ENCODE measurements at regions not wholly inside any gene's neighbourhood (a gene's known extent, or its start where the extent isn't known, plus 50 kb on each side); places are given as distances from the start of the nearest gene placed in this dataset.
"Not testable (repeated sequence)": the region's sequence is repeated elsewhere in the genome, so short reads cannot be mapped to it uniquely, and the experiment has no call there.

DNA sequence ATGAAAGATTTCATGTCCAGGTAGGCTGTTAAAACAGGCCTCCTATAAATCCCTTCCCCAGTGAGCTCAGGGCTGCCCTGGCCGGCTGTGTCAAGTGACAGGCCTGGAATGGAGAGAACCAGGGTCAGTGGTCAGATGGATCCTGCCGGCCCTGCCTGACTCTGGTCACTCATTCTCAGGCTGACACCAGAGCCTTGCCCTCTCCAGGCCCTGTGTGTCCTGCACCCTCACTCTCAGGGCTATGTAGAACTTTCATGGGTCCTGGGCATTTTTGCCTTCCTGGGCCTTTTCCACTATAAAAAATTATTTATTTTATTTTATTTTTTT, 82.0 kb upstream of the RGPD5 start:
- no peak for TF ChIP-seq CTCF (conservative IDR thresholded peaks at IDR 0.05; ENCODE audit: low read length)
- H3K4me3 ChIP-seq (ENCODE audit: low read length): no peak overlapping the region
- DNase-seq (ENCODE audit: low read depth): no peak

GRCh38 chr2:109712746-109713145, 81.4 kb upstream of the RGPD5 start:
- no peak for TF ChIP-seq CTCF (conservative IDR thresholded peaks at IDR 0.05; ENCODE audit: low read length)
- H3K4me3 ChIP-seq (ENCODE audit: low read length): no peak overlapping the region
- DNase-seq (ENCODE audit: low read depth): no peak

DNA sequence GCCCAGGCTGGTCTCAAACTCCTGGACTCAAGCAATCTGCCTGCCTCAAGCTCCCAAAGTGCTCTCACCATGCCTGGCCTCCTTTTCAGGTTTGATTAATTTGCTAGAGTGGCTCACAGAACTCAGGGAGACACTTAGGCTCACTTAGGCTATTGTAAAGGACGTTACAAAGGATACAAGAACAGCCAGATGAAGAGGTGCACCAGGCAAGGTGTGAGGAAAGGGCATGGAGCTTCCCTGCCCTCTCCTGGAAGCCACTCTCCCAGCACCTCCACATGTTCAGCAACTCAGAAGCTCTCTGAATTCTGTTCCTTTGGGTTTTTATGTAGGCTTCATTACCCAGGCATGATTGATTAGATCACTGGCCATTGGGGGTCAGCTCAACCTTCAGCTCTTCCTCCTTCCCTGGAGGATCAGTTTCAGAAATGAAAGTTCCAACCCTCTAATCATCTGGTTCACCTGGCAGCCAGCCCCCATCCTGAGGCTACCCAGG, 78.7 kb upstream of the RGPD5 start:
- peak; percentile 63 for TF ChIP-seq CTCF (conservative IDR thresholded peaks at IDR 0.05; ENCODE audit: low read length)
- DNase-seq (ENCODE audit: low read depth): peak; percentile 27
- no peak overlapping the region for H3K4me3 ChIP-seq (ENCODE audit: low read length)

GRCh38 chr2:109716596-109716995, 77.5 kb upstream of the RGPD5 start:
- DNase-seq (ENCODE audit: low read depth); H3K4me3 ChIP-seq (ENCODE audit: low read length): not testable (repeated sequence)

DNA sequence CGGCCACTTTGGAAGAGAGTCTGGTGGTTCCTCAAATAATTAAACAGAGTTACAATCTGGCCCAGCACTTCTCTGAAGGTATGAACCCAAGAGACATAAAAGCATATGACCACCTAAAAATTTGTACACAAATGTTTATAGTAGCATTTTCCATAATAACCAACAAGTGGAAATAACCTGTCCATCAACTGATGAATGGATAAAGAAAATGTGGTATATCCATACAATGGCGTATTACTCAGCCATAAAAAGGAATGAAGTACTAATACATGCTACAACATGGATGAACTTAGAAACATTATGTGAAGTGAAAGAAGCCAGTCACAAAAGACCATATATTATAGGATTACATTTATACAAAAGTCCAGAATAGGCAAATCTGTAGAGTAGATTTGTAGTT, 76.0 kb upstream of the RGPD5 start:
- no peak for TF ChIP-seq CTCF (conservative IDR thresholded peaks at IDR 0.05; ENCODE audit: low read length)
- DNase-seq (ENCODE audit: low read depth): no peak
- H3K4me3 ChIP-seq (ENCODE audit: low read length): no peak overlapping the region

- H3K4me3 ChIP-seq (ENCODE audit: low read length): no peak overlapping the region
- TF ChIP-seq CTCF (conservative IDR thresholded peaks at IDR 0.05; ENCODE audit: low read length): no peak
- no peak for DNase-seq (ENCODE audit: low read depth)
Measured at GRCh38 chr2:109719871-109720270, 74.2 kb upstream of the RGPD5 start.

DNA sequence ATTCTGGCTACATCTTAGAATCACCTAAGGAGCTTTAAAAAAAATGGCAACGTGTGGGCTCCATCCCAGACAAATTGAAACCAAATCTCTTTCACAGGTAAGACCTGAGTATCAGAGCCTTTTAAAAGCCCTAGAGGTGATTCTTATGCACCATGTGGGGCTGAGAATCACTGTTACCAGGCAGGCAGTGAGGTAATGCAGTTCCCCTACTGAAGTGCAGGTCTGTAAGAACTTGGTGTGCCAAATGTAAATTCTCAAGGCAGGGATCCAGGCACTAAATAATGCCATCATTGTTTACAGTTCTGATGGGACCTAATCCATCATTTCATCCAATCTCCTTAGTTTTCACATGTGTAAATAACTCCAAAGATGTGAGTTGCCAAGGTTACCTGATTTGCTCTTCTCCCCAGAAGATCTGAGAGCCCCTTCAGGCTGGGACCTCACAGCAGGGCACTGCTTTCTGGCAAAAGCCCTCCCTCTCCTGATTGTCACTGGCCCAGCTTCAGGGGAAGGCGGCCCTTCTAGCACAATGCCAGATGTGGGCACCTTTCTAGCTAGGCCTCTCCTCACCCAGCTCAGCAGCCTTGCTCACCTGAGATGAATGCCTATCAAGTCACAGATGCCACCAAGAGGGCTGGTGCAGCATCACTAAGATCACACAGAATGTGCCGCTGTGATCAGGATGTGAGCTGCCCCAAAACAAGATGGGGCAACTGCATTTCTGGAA, 73.6 kb upstream of the RGPD5 start:
- no peak overlapping the region for H3K4me3 ChIP-seq (ENCODE audit: low read length)
- TF ChIP-seq CTCF (conservative IDR thresholded peaks at IDR 0.05; ENCODE audit: low read length): no peak
- no peak for DNase-seq (ENCODE audit: low read depth)
